SK-N-SH treated with all-trans-retinoic acid at 6 μM for 48 hours (cell line): ENCODE measurements at regions not wholly inside any gene's neighbourhood (a gene's known extent, or its start where the extent isn't known, plus 50 kb on each side); places are given as distances from the start of the nearest gene placed in this dataset.

Experiments used
- CSDC2 ChIP-seq: fragments of 250-450 bp; sonication (Bioruptor Pico); IDR thresholded peaks from 2 replicates; pipeline ENCODE4 v1.5.0; 2020; ENCODE audit warnings: mild to moderate bottlenecking, moderate library complexity
- ESRRG ChIP-seq: fragments of 250-450 bp; sonication (Bioruptor Pico); IDR thresholded peaks from 2 replicates; pipeline ENCODE4 v1.6.1; 2021; ENCODE audit warnings: mild to moderate bottlenecking
- ZFP3 ChIP-seq: fragments of 250-450 bp; sonication (Bioruptor Pico); IDR thresholded peaks from 2 replicates; pipeline ENCODE4 v1.5.0; 2020; ENCODE audit warnings: mild to moderate bottlenecking, moderate library complexity
- ZNF8 ChIP-seq: fragments of 450-650 bp; formaldehyde crosslinking; IDR thresholded peaks from 2 replicates; pipeline ENCODE4 v1.5.0; 2020; ENCODE audit warnings: mild to moderate bottlenecking, moderate library complexity
- TF ChIP-seq, protein P1 (sequence below): fragments of 250-450 bp; sonication (Bioruptor Pico); IDR thresholded peaks from 2 replicates; pipeline ENCODE4 v1.8.0; 2020; ENCODE audit warnings: mild to moderate bottlenecking, moderate library complexity, borderline replicate concordance
- TF ChIP-seq, protein P2 (sequence below): fragments of 250-450 bp; sonication (Bioruptor Pico); IDR thresholded peaks from 2 replicates; pipeline ENCODE4 v1.5.1; 2020; ENCODE audit warnings: low read depth, mild to moderate bottlenecking, moderate library complexity

GRCh38 chr13:44307844-44308243 is 65.8 kb upstream of the SERP2 start:
- TF ChIP-seq, protein P1, sequence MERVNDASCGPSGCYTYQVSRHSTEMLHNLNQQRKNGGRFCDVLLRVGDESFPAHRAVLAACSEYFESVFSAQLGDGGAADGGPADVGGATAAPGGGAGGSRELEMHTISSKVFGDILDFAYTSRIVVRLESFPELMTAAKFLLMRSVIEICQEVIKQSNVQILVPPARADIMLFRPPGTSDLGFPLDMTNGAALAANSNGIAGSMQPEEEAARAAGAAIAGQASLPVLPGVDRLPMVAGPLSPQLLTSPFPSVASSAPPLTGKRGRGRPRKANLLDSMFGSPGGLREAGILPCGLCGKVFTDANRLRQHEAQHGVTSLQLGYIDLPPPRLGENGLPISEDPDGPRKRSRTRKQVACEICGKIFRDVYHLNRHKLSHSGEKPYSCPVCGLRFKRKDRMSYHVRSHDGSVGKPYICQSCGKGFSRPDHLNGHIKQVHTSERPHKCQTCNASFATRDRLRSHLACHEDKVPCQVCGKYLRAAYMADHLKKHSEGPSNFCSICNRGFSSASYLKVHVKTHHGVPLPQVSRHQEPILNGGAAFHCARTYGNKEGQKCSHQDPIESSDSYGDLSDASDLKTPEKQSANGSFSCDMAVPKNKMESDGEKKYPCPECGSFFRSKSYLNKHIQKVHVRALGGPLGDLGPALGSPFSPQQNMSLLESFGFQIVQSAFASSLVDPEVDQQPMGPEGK (CRISPR knock-in tag), result no peak
- TF ChIP-seq ESRRG (CRISPR knock-in tag) (no peak), ZNF8 (CRISPR knock-in tag) (no peak), ZFP3 (CRISPR knock-in tag) (no peak), CSDC2 (CRISPR knock-in tag) (no peak)
- TF ChIP-seq, protein P2, sequence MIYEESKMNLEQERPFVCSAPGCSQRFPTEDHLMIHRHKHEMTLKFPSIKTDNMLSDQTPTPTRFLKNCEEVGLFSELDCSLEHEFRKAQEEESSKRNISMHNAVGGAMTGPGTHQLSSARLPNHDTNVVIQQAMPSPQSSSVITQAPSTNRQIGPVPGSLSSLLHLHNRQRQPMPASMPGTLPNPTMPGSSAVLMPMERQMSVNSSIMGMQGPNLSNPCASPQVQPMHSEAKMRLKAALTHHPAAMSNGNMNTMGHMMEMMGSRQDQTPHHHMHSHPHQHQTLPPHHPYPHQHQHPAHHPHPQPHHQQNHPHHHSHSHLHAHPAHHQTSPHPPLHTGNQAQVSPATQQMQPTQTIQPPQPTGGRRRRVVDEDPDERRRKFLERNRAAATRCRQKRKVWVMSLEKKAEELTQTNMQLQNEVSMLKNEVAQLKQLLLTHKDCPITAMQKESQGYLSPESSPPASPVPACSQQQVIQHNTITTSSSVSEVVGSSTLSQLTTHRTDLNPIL (CRISPR knock-in tag), result no peak
